Daoy (cell line): ENCODE measurements at regions not wholly inside any gene's neighbourhood (a gene's known extent, or its start where the extent isn't known, plus 50 kb on each side); places are given as distances from the start of the nearest gene placed in this dataset.
"Not testable (repeated sequence)": the region's sequence is repeated elsewhere in the genome, so short reads cannot be mapped to it uniquely, and the experiment has no call there.

Experiments
- DNase-seq: peaks from one replicate; pipeline ENCODE4 v3.0.0-alpha.2; 2015; ENCODE audit warnings: low read depth

DNA sequence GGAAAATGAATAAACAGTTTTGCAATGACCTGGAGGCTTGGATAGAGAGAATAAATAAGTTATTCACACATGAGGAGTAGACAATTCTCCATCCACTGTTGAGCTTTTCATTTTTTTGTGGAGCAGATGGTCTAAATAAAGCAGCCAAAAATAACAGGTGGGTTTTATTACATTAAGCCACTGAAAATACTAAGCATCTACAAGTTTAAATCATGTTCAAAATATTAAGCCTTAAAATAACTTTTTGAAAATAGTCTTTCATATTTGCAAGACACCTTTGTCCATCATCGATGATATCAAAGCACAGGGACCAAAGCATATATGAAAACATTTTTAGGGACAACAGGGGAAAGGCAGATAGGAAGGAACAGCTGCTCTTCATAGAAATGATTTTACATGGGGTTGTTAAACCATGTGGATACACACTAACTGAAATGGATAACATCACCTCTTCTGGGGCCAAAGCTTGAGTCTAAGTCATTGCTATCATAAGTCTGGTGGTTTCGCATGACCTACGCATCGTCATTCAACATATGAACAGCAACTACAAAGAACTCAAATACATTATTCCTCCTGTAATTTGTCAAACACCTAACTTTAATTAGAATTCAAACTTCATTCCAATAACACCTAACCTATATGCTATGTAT, 197.6 kb upstream of the CHST9 start:
- DNase-seq, result no peak

- DNase-seq, result peak; percentile 83
Measured at GRCh38 chr18:27378431-27379095, 193.5 kb upstream of the CHST9 start.

- DNase-seq, result peak; percentile 57
Measured at GRCh38 chr18:27377251-27377650, 192.1 kb upstream of the CHST9 start.

DNA sequence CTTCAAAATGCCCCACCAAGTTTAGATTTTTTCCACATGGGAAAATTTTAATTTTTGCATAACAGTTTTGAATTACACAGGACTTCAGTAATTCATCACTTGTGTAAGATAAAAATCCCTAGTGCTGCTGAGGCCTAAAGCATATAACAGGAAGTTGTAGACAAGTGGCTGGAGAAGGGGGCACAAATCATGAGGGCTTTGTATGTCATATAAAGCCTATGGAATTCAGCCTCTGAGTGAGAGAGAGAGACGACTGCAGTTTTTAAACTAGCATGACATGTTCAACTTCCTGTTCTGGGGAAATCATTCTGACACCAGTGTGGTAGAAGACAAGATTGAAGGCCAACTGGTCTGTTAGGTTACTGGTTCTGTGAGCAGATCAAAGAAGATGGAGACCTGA, 187.3 kb upstream of the CHST9 start:
- DNase-seq, result no peak

DNA sequence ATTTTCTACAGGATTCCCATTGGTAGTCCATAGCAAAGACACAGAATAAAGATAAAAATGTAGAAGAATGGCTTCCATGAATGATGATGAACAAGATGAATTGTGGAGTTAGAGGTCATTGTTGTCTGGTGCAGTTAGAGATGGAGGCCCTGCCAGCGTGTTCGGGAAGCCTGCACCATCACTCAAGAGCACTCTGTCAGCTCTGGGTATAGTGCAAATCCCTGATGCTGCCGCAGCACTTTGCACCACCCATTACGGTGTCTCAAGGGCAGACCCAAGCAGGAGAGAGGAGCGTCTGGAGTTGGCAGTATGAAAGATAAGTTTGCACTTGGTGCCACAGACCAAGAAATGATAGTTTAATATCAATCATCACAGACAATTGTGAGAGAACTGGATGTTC, 181.6 kb upstream of the CHST9 start:
- DNase-seq, result no peak

DNA sequence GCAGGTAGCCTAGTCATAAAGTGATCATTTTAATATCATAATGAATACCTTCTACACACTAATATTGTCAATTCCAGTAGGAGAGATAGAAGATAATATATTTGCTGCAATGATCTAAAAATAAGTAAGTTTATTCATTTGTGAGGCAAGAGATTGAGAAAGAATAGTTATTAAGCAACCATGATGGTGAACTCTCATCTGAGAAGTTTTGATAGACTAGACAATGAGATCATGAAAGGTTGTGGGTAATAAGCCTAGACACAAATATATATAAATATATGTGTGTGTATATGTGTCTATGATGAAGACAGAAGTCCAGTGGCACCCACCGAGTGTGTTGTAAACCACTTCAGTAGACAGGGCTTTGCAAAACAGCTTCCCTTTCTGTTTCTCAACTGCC, 181.0 kb upstream of the CHST9 start:
- DNase-seq, result no peak

GRCh38 chr18:27363872-27364271, 178.8 kb upstream of the CHST9 start:
- no peak for DNase-seq

DNA sequence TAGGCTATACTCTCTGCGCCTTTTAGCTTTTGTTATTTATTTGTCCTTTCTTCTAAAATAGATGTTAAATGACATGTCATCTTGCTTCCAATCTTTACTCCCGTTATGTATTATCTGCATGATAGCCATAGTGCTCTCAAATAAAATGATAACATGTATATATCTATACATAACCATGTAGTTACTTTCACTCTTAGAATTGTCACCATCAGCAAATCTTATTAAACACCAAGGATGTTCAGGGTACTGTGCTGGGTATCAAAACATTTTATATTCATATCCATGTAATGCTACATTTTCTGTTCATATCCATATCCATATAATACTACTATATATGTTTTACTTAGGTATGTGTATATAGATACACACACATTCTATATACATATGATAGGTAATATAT, 176.4 kb upstream of the CHST9 start:
- DNase-seq, result no peak

DNA sequence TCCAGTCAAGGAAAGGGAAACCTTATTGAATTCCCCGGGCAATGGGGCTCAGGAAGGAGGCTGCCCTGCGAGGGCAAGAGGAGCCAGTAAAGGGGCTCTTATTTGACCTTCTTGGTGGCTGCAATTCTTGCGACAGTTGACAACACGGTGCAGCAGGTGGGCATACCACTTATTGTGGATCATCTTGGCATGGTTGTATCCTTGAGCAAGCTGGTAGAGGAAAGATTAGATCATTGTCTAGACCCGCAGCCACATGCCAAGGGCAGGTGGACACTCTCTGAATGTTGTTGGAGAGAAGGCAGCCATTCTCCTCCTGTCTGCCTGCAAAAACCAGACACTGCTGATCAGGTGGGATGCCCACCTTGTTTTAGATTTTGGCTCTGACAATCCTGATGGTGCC, 170.2 kb upstream of the CHST9 start:
- no peak for DNase-seq

DNA sequence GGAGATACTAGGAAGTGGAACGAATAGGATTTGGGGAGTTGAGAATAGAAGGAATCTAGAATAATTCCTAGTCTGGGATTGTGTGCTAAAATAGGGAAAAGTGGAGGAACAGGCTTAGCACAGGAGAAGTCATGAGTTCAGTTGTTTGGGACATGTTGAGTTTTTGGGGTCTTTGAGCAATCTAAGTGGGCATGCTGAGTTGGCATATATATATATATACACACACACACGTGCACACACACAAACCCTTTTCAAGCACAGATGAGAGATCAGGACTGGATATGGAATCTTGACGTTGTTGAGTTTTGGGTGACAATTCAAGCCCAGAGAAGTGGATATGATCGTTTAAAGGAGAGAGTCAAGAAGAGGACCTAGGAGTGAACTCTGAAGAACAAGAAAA, 168.2 kb upstream of the CHST9 start:
- DNase-seq, result no peak

GRCh38 chr18:27349284-27349882, 164.3 kb upstream of the CHST9 start:
- DNase-seq, result no peak

- DNase-seq, result no peak
Measured at GRCh38 chr18:27331606-27332005, 146.5 kb upstream of the CHST9 start.

- peak; percentile 14 for DNase-seq
Measured at GRCh38 chr18:27314996-27315395, 129.9 kb upstream of the CHST9 start.

- no peak for DNase-seq
Measured at GRCh38 chr18:27313678-27314077, 128.6 kb upstream of the CHST9 start.

GRCh38 chr18:27312853-27313252, 127.7 kb upstream of the CHST9 start:
- no peak for DNase-seq

DNA sequence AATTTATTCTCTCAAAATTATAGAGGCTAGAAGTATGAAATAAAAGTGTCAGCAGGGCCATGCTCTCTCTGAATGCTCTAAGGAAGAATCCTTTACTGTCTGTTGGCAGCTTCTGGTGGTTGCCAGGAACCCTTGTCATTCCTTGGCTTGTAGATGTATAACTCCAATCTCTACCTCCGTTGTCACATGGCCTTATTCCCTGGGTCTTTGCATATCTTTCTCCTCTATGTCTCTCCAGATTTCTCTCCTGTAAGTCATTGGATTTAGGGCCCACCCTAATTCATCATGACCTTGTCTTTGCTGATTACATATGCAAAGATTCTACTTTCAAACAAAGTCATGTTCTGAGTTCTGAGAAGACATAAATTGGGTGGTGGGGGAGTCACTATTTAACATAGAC, 127.0 kb upstream of the CHST9 start:
- DNase-seq, result no peak

DNA sequence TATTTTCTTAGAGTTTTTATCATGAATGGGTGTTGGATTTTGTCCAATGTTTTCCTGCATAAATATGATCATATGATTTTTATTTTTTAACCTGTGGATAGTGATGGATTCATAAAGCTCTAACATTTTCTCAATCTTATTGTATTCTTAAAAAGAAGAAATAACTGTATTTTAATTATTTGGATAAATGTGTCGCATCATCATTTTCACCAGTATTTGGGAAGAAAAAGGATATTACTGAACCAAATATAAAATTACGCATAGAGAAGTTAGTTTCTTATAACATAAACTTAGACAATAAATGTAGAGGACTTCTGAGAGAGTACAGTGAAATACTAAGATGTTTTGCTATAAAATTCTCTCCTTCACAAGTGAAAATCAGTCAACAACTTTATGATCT, 126.0 kb upstream of the CHST9 start:
- no peak for DNase-seq

DNA sequence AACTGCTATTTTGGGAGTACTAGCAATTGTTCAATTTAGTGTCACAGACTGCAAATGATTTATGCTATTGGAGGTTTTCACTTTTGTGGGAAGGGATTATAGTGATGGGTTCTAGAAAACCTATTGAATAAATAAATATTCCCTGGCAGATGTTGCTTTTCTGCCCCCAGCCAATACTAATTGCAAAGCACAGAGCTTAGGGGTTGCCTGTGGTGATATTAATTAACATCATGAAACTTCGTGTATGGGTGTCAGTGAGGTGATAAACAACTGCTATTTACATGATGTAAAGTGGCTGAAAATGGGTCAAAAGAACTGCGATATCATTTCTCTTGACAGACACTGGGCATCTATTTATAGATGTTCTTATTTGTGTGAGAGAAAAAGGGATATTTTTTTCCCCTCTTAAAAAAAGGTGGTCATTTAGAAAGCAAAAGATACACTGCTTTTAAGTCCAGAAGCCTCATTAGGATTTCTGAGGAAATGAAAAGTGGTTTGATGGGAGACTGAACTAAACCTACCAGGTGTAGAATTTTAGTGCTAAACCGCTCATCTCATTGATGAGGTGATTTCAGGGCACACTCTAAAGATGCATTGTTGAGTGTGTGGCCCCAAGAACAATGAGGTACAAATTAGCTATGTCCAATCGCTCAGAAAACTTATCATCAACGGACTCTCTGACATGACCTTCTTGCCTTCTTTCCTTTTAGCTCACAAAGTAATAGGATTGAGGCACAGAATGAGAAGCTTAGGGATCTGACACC, 116.7 kb upstream of the CHST9 start:
- no peak for DNase-seq

GRCh38 chr18:27298214-27298804, 113.2 kb upstream of the CHST9 start:
- no peak for DNase-seq

DNA sequence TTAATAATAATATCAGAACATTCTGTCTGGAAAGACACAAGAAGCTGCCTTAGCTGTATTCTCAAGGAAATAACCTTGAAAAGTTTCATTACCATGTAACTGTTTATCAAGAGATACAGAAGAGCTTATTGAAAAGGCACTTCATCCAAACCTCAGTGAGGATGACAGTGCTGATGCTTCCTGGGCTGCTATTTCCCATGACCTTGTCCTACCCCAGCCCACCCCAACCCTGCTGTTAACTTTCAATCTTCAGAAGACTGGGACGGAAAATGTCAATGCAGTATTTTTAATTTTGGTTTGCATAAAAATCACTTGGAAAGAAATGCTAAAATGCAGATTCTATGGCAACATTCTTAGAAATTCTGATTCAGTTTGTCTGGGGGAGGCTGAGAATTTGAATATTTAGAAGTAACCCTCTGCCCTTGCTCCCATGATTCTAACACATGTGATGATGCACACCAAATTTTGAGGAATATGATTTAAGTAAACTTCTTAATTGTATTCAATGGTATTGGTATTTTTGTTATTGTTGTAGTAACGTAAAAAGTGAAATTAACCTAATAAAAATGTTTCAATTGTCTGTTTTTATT, 101.0 kb upstream of the CHST9 start:
- DNase-seq, result not testable (repeated sequence)

GRCh38 chr18:27278131-27278530, 93.0 kb upstream of the CHST9 start:
- DNase-seq, result no peak

DNA sequence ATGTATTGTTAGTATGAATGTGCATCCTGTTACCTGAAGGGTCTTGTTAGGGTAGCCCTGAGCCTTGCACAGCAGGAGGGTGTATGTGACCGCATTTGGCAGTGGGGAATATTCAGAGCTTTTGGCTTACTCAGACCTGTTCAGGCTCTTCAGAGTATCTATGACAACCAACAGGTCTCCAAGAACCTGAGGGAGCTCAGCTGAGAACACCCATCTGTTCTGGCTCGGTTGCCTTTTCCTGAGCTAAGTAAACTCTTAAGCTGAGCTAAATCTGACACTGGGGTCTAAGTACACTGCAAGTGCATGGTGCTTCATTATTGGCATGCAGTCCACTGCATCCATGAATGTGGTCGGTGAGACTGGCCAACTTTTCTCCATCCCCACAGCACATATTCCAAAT, 92.4 kb upstream of the CHST9 start:
- DNase-seq, result no peak
